HEK293 (cell line): ENCODE measurements at regions not wholly inside any gene's neighbourhood (a gene's known extent, or its start where the extent isn't known, plus 50 kb on each side); places are given as distances from the start of the nearest gene placed in this dataset.

Experiments used
- KLF1 ChIP-seq: fragments of 450-650 bp; formaldehyde crosslinking; IDR thresholded peaks from 2 replicates; pipeline ENCODE4 v1.5.1; 2016; ENCODE audit warnings: missing biosample characterization, missing genetic modification characterization
- KLF9 ChIP-seq: fragments of 450-650 bp; formaldehyde crosslinking; IDR thresholded peaks from 2 replicates; pipeline ENCODE4 v1.5.1; 2016; ENCODE audit warnings: missing biosample characterization, missing genetic modification characterization, low read depth
- TRIM28 ChIP-seq: IDR thresholded peaks from 2 replicates; pipeline ENCODE4 v1.6.1; 2011; ENCODE audit warnings: low read length, control low read depth, borderline replicate concordance
- ZFP41 ChIP-seq: fragments of 450-650 bp; formaldehyde crosslinking; IDR thresholded peaks from 2 replicates; pipeline ENCODE4 v1.5.1; 2016; ENCODE audit warnings: missing biosample characterization, missing genetic modification characterization, borderline replicate concordance
- ZNF121 ChIP-seq: fragments of 450-650 bp; formaldehyde crosslinking; IDR thresholded peaks from 2 replicates; pipeline ENCODE4 v1.5.1; 2016; ENCODE audit warnings: missing biosample characterization, missing genetic modification characterization
- ZNF223 ChIP-seq: fragments of 450-650 bp; formaldehyde crosslinking; IDR thresholded peaks from 2 replicates; pipeline ENCODE4 v1.5.1; 2016; ENCODE audit warnings: missing biosample characterization, missing genetic modification characterization
- ZNF23 ChIP-seq: fragments of 450-650 bp; formaldehyde crosslinking; IDR thresholded peaks from 2 replicates; pipeline ENCODE4 v1.5.1; 2016; ENCODE audit warnings: missing biosample characterization, missing genetic modification characterization, borderline replicate concordance
- TF ChIP-seq, protein P1 (sequence below): fragments of 450-650 bp; formaldehyde crosslinking; IDR thresholded peaks from 2 replicates; pipeline ENCODE4 v1.5.1; 2017; ENCODE audit warnings: missing biosample characterization, missing genetic modification characterization
- TF ChIP-seq, protein P2 (sequence below): fragments of 450-650 bp; formaldehyde crosslinking; IDR thresholded peaks from 2 replicates; pipeline ENCODE4 v1.5.1; 2016; ENCODE audit warnings: missing biosample characterization, missing genetic modification characterization
- TF ChIP-seq, protein P3 (sequence below): fragments of 450-650 bp; formaldehyde crosslinking; IDR thresholded peaks from 2 replicates; pipeline ENCODE4 v1.5.1; 2016; ENCODE audit warnings: missing biosample characterization, missing genetic modification characterization
- TF ChIP-seq, protein P4 (sequence below): fragments of 450-650 bp; formaldehyde crosslinking; IDR thresholded peaks from 2 replicates; pipeline ENCODE4 v1.5.1; 2016; ENCODE audit warnings: missing biosample characterization, missing genetic modification characterization, borderline replicate concordance

DNA sequence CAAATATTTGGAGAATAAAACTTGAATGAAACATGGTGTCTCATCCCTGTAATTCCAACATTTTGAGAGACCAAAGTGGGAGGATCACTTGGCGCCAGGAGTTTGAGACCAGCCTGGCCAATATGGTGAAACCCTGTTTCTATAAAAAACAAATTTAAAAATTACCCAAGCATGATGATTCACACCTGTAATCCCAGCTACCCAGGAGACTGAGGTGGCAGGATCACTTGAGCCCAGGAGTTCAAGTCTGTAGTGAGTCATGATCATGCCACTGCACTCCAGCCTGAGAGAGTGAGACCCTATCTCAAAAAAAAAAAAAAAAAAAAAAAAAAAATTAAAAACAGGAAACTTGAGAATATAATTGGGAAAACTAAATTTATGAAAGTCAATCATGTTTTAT, 481.1 kb downstream of the SEMA3D start:
- TF ChIP-seq ZNF121 (tag by site-specific recombination) (no peak), KLF9 (tag by site-specific recombination) (no peak), ZNF223 (tag by site-specific recombination) (no peak), ZFP41 (no peak), TRIM28 (no peak), ZNF23 (tag by site-specific recombination) (no peak), KLF1 (tag by site-specific recombination) (no peak)
- TF ChIP-seq, protein P1, sequence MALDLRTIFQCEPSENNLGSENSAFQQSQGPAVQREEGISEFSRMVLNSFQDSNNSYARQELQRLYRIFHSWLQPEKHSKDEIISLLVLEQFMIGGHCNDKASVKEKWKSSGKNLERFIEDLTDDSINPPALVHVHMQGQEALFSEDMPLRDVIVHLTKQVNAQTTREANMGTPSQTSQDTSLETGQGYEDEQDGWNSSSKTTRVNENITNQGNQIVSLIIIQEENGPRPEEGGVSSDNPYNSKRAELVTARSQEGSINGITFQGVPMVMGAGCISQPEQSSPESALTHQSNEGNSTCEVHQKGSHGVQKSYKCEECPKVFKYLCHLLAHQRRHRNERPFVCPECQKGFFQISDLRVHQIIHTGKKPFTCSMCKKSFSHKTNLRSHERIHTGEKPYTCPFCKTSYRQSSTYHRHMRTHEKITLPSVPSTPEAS (tag by site-specific recombination): no peak
- TF ChIP-seq, protein P2, sequence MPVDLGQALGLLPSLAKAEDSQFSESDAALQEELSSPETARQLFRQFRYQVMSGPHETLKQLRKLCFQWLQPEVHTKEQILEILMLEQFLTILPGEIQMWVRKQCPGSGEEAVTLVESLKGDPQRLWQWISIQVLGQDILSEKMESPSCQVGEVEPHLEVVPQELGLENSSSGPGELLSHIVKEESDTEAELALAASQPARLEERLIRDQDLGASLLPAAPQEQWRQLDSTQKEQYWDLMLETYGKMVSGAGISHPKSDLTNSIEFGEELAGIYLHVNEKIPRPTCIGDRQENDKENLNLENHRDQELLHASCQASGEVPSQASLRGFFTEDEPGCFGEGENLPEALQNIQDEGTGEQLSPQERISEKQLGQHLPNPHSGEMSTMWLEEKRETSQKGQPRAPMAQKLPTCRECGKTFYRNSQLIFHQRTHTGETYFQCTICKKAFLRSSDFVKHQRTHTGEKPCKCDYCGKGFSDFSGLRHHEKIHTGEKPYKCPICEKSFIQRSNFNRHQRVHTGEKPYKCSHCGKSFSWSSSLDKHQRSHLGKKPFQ: no peak
- TF ChIP-seq, protein P3, sequence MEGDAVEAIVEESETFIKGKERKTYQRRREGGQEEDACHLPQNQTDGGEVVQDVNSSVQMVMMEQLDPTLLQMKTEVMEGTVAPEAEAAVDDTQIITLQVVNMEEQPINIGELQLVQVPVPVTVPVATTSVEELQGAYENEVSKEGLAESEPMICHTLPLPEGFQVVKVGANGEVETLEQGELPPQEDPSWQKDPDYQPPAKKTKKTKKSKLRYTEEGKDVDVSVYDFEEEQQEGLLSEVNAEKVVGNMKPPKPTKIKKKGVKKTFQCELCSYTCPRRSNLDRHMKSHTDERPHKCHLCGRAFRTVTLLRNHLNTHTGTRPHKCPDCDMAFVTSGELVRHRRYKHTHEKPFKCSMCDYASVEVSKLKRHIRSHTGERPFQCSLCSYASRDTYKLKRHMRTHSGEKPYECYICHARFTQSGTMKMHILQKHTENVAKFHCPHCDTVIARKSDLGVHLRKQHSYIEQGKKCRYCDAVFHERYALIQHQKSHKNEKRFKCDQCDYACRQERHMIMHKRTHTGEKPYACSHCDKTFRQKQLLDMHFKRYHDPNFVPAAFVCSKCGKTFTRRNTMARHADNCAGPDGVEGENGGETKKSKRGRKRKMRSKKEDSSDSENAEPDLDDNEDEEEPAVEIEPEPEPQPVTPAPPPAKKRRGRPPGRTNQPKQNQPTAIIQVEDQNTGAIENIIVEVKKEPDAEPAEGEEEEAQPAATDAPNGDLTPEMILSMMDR (tag by site-specific recombination): no peak
- TF ChIP-seq, protein P4, sequence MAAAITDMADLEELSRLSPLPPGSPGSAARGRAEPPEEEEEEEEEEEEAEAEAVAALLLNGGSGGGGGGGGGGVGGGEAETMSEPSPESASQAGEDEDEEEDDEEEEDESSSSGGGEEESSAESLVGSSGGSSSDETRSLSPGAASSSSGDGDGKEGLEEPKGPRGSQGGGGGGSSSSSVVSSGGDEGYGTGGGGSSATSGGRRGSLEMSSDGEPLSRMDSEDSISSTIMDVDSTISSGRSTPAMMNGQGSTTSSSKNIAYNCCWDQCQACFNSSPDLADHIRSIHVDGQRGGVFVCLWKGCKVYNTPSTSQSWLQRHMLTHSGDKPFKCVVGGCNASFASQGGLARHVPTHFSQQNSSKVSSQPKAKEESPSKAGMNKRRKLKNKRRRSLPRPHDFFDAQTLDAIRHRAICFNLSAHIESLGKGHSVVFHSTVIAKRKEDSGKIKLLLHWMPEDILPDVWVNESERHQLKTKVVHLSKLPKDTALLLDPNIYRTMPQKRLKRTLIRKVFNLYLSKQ (tag by site-specific recombination): no peak
